Femur (tissue), 1 donor: ENCODE measurements at regions not wholly inside any gene's neighbourhood (a gene's known extent, or its start where the extent isn't known, plus 50 kb on each side); places are given as distances from the start of the nearest gene placed in this dataset.
A peak's percentile ranks its signal among the peaks of the same experiment; 100 is the strongest.

Experiments
- DNase-seq: peaks from one replicate; pipeline ENCODE4 v3.0.0-alpha.2; 2017

DNA sequence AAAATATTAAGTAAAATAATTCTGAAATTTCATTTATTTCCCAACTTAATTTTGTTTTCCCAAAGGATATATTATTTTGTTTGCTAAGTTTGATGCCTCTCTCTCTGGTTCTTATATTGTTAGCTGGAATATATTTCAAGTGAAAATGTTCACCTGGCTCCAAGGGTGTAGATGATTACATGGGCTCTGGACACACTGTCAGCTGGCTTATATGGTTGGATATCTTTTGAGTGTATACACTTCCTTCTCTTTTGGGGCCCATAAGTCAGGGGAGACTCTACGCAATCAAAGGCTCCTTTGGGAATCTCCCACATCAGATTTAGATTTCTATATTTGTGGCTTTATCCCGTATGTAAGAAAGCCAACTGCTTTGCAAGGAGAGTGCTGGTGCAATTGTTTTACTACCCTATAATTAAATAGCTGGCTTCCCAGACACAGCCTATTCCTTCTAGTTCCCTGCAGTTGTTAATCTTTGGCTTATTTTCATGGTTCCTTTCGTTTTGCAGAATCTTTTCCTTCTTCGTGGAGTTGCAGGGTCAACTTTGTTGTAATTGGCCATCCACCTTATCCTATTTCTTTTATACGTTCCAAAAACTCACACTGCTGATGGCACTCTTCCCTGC lies 225.7 kb downstream of the DPH6 start:
- no peak for DNase-seq

DNA sequence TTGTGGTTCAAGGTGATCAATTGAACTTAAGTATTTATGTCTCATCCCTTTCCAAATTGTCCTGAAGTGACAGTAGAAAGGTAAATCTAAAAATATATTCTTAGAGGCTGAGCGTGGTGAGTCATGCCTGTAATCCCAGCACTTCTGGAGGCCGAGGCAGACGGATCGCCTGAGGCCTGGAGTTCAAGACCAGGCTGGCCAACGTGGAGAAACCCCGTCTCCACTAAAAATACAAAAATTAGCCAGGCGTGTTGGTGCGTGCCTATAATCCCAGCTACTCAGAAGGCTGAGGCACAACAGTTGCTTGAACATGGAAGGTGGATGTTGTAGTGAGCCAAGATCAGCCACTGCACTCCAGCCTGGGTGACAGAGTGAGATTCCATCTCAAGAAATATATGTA lies 226.6 kb downstream of the DPH6 start:
- DNase-seq, result no peak

DNA sequence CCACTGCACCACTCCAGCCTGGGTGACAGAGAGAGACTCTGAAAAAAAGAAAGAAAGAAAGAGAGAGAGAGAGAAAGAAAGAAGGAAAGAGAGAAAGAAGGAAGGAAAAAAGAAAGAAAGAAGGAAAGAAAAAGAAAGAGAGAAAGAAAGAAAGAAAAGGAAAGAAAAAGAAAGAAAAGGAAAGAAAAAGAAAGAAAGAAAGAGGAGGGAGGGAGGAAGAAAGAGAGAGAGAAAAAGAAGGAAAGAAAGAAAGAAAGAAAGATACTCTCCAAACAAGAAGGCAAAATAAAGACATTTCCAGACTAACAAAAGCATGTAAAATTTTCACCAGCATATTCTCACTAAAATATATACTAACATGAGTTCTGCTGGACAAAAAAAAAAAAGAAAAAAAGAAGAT lies 228.7 kb downstream of the DPH6 start:
- DNase-seq, result no peak

DNA sequence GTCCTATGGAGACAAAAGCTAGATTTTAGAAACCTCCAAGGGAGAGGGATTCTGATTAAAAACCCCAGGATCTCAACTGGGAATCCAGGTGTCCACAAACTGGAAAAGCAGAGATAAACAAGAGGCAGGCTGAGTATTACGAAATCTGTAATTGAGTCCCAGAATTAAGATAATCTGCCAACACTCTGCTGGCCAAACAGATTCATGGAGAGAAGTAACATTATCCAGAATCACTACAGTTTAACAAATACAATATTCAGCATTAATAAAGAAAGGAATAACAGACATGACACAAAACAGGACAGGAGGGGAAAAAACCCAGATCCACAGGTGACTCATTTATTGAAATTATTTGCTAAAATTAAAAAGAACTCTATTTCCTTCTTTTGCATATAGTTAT lies 227.2 kb upstream of the NANOGP8 start:
- DNase-seq, result no peak

DNA sequence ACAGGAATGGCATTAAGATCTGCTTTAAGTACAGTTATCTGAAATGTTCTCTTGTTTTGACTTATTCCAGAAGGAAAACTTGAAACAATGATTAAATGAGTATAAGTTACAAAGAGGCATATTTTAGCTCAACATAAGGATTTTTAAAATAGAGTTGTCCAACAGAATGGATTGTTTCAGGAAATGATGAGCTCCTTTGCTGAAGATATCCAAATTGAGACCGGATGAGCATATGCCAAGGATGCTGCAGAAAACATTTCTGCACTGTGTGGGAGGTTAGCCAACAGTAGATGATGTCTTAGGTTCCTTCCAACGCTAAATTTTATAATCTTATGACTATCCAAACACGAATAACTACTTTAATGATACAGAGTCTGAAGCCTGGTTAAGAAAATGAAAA lies 226.5 kb upstream of the NANOGP8 start:
- no peak for DNase-seq

DNA sequence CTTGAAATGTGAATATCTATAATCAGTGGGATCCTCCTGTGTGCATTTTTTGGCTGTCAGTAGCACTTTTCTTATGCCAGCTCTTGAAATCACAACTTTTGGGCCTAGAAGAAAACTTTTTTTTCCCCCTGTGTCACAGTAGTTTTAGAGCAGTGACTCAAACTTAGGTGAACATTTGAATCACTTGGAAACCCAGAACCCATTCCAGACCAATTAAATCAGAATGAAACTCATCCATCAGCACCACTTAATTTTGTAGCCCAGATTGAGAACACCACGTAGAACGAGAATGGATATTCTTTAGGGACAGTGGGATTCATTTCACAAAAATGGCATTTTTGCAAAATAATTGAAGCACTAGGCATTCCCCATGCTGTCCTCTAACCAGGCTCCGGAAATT lies 224.8 kb upstream of the NANOGP8 start:
- DNase-seq, result no peak

DNA sequence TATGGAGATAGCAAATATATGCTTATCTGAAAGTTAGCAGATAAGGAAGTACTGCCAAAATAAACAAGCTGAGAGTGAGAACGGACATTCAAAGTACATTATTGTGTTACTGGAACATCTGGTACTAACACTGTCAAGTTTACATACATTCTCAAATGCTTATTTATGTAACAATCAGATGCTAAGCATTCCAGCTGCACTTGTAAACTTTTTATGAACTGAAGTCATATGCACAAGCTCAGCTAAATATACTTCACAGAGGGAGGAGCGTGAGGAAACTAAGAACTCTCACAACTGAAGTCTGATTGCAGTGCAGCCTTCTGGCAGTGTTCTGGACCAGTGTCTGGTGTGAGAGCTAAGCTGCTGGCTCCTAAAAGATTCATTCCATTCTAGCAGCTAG lies 223.7 kb upstream of the NANOGP8 start:
- DNase-seq, result peak; percentile 48

DNA sequence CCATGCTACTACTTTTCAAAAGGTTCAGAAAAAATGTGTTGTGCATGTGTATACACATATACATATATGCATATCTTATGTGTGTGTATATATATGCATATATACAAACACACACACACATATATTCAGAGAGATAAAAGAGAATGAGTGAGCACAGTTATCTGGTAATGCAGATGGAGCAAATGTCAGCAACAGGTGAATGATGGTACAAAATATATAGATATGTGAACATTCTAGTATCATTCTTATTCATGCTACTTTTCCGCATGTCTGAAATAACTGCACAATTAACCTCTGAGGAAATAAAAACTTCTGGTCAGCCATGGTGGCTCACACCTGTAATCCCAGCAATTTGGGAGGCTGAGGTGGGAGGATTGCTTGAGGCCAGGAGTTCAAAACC lies 222.6 kb upstream of the NANOGP8 start:
- DNase-seq, result no peak

DNA sequence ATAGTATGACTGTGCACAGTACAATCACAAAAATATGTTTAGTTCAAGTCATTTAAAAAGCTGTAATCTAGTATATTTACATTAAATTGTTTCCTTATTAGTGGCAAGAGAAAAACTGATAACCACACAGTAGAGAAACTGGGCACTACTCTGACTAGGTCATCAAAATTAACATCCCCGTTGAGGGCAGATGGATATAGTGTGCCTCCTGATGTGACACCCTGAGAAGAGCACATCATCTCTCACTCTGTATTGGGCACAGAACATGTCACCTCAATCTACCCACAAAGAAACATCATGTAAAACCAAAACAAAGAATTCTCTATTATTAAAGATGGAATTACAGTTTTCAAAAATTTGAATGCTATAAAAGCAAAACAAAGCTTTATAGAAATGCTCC lies 221.9 kb upstream of the NANOGP8 start:
- no peak for DNase-seq

DNA sequence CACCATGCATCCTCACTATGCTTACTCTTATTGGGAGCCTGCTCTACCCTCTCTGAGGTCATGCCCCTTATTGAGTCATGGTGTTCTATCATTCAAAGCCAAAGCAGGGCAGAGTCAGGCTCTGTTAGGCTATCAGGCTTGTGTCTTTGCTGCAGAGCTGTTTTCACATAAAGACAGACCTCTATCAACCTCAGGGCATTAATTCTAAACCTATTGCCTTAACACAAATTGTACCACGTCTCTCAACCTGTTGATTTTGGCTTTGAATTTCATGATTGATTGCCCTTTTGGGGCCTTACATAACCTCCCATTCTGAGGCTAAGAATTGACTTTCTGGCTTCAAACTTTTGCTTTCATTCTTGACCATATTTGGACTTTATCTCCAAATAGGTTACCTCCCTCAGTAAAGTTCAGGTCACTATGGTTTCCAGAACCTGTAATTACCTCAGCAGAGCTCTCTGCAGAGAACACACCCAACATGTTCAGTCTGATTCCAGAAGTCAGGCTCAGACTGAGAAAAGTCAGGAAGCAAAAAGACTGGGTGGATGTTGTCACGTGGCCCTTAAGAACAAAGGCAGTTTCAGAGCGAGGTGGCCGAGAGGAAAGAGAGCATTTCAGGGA lies 221.4 kb upstream of the NANOGP8 start:
- DNase-seq, result no peak

DNA sequence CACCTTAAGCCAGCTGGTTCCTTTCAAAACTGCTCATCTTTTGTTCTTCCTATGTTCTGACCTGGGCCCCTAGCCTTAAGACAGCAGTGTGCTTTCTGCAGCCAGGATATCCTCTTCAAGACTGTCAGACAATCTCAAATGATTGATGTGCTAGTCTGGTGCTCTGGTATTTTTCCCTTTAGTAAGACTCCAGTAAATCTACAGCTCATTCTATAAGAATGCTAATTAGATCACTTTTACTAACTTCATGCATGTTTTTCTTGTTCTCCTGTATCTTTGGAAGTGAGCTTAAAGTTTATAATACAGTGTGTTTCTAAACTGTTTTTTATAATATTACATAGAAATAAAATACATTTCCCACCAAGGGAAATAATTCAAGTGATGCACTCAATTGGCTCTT lies 220.9 kb upstream of the NANOGP8 start:
- peak; percentile 41 for DNase-seq

DNA sequence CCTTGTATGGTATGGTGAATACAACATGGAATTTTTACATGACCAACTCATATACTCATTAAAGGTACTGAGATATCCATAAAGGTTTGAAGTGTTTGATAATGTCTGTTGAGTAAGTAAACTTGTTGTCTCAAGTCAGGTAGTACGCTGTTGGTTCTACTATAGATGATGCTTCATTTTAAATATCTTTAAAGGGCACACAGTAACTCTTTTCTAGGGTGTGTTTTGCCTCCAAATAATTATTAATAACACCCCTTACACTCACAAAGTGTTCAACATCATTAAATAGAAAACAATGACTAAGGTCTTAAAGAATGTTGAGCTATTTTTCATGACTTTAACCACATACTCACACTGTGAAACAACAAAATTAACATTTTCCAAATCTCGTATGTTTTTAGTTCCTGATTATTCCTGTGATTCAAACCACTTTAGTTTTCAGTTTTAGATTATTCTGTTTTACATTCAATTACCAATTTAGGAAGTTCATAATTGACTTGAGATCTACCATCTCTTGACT lies 220.0 kb upstream of the NANOGP8 start:
- DNase-seq, result no peak

DNA sequence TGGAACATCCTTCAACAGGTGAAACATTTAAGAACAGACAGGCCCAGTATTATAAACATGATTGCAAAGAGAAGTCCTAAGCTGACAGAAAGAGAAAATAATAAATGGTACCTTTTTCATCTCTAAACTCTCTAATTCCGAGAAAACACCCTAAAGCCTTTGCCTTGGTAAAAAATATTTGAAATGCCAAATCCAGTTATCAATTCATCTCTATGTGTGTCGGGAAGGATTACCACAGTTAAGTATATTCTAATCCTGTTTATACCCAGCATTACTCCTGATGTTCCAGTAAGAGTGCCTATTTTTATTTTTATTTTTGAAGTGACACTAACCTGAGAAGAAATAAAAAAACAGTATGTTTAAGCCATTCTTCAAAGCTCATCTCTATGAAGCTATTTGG lies 219.3 kb upstream of the NANOGP8 start:
- DNase-seq, result no peak

DNA sequence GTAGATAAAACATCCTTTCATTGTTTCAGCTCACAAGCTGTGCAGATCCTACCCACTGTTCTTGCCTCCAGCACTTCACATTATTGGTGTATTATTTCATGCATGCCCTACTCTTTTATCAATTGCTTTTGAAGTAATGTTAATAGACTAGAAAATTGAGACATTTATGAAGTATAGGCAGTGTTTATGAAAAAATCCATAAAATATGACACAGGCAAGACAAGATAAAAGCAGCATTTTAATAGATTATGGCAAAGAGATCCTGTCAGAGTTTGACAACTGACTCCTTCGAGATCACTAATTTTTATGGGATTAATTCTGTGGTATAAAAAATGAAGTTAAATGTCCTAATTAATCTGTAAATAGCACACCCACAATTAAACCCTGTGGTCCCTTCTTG lies 217.2 kb upstream of the NANOGP8 start:
- DNase-seq, result no peak

DNA sequence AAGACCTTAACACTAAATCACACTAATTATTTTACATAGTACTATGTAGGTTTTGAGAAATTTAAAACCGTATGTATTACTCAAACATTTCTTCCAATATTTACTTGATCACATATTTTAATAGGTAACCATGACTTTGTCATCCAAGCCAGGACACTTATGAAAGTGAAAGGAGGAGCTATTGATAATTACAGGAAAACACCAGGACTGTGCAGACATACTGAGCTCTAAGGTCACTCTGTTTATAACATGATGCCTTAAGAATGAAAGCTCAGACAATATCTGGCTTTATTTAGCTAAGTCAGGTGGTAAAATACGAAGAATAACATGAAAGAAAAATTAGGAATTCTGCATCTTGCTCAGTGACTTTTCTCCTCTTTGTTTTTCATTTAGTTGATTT lies 216.0 kb upstream of the NANOGP8 start:
- no peak for DNase-seq

DNA sequence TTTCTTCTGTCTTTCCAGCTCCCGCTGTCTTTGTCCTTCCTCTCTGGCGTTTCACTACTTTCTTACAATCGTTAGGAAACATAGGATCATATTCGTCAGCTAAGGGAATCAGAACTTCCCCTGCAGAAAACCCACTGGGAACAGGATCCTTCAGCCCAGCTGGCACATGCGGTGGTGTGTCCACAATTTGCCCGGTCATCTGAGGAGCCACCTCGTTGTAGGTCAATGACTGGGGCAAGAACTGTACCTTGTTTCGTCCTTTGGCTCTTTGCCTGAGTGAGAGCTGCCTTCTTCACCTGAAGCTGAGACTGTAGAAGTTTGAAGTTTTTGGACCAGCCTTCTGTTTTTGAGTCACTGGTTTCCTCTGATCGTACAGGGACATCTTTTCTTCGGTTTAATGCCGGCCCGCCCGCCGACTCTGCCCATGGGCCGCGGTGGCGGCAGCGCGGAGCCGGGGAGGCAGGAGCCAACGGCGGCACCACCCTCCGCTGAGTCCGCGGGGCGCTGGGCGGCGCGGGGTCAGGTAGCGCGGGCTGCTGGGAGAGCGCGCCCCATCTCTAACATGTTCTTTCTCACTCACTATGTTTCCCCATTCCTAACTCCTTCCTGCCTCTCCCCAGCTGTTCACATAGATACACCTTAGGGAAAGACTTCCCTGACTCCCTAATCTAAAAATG lies 214.1 kb upstream of the NANOGP8 start:
- DNase-seq, result no peak

DNA sequence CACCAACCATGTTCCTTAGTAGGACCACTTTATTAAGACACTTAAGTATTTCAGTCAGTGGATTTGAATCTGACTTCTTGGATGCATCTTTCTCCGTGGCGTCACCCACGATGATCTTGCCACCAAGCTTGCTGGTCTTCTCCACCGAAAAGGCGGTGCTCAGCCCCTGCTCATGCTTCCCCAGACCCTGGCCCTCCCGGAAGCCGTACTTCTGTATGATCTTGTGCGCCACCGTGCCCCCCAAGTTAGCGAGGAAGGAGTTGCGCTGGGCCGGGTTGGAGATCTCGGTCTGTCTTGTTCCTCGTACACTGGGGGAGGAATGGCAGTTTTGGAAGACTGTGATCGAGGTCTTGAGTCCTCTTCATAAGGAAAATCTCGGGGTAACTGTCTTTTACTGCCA lies 213.4 kb upstream of the NANOGP8 start:
- DNase-seq, result no peak

DNA sequence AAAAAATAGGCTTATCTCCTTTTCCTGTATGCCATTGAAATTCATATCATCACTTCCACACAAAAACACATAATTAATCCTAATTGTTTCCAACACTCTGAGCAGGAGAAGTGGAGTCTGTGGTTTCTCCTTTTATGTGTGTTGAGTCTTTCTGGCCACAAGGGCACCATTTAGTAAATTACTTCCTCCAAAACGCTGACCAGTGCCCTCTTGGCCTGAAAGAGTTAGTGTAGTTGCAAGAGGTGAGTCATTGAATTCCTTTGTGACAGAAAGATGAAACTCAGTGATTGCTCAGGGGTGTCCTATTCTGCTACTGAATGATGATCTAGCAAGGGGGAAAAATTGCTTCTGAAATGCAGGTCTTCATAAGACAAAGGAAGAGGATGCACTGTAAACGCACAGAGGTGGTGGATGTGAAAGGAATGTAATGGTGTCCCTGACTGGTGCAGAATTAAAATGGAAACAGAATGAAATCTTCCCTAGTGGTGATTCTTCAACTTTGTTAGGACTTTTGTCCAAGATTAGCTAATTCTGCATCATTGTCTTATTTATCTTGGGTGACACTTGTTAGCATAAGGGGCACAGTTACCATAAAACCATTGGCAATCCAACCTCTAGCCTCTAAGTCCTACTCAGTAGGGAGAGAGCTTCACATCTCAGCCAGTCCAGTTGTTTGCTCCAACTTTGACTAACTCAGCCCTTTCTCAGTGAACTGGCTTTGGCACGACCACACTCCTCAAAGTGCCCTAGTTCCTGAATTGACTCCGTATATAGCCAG lies 208.4 kb upstream of the NANOGP8 start:
- DNase-seq, result no peak

DNA sequence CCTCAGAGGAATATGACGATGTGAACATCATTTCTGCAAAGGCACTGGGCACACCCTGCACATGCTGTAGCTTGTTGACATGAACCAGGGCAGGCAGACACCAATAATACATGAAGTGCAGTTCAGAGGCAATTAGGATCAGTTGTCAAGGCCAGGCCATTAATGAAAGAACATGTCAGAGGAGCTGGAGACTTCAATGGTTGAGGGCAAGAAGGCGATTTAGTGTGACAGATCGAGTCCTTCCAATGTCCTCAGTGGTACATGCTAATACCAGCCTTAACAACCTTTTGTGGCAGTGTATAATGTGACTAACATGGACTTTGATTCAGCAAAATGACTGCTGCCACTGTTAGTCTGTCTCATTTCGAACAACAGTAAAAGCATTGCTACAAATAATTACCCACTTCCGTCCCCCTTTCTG lies 205.2 kb upstream of the NANOGP8 start:
- DNase-seq, result no peak

DNA sequence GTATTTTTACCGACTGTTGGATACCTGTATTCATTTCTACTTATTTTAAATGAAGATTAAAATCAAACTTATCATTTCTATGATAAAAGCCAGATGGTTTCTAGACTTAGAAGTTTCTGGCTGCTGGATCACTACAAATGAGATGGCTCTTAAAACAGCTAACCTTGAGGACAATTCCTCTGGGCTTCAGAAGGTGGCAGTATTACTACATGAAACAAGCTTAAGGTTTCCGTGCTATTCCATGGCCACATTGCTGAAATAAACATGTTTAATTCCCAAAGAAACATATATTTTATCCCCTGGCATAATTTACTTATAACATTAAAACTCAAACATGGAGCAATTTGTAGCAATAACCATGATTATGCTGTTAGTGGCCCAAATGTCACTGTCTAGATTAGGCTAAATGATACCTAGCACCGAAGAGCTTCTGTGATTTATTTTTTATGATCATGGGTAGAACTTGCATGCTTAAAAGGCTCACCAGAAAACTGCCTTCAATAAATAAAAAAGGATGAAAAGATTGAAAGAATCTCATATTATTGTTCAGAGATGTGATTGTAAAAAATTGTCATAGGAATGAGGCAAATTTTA lies 204.0 kb upstream of the NANOGP8 start:
- DNase-seq, result no peak

DNA sequence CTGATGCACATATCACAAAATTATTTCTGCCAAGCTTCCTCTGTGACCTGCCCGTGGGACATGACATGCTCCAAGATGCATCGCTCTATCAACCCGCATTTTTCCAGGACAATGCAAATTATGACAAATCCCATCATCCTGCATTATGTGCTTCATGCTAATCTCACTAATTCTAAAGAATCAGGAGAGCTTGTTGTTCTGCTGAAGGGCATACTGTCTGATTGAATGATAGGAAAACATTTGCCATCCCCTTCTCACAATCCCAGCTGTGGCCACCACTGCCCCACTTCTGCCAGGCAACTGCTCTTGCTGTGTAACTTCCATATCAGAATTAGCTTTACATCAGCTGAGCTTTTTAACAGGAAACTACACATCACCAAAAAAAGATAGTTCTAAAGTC lies 203.5 kb upstream of the NANOGP8 start:
- no peak for DNase-seq

DNA sequence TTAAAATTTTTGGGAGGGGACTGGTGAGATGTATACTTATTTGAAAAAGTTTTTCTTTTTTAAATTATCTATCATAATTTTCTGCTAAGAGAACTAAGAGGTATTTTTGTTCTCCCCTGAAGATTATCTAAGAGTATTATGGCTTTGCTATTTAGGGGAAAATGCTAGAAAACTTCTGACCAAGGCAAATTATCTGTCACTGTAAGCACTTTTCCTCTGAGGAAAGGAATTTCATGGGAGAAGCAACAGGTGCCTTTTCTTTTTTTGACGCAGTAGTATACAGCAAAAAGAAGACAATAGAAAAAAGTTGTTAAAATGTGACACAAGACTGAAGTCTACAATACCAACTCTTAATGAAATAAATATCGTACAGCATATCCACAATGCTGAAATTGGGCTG lies 201.6 kb upstream of the NANOGP8 start:
- DNase-seq, result no peak

DNA sequence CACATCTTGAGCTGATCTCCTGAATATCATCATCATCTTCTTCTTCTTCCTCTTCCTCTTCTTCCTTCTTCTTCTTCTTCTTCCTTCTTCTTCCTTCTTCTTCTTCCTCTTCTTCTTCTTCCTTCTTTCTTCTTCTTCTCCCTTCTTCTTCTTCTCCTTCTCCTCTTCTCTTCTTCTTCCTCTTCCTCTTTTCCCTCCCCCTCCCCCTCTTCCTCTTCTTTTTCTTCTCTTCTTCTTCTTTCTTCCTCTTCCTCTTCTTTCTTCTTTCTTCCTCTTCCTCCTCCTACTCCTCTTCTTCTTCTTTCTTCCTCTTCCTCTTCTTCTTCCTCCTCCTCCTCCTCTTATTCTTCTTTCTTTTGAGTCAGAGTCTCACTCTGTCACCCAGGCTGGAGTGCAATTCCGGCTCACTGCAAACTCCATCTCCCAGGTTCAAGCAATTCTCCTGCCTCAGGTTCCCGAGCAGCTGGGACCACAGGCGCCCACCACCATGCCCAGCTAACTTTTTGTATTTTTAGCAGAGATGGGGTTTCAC lies 197.9 kb upstream of the NANOGP8 start:
- no peak for DNase-seq
